ENCODE measurements at regions not wholly inside any gene's neighbourhood (a gene's known extent, or its start where the extent isn't known, plus 50 kb on each side); places are given as distances from the start of the nearest gene placed in this dataset.
A peak's percentile ranks its signal among the peaks of the same experiment; 100 is the strongest.

- no peak overlapping the region for H3K27ac Mint-ChIP-seq
- WGBS (ENCODE audit: insufficient coverage): 75% methylated on average over 8 of the region's 8 CpGs
- H3K36me3 ChIP-seq (ENCODE audit: control insufficient read depth, insufficient read depth, low read length): no peaks in the 10 kb centered on the region
- H3K4me3 Mint-ChIP-seq: no peak overlapping the region
- DNase-seq: no peak
- peaks cover 4 to 6% of the 10 kb centered on the region in 2 donors for H3K27me3 Mint-ChIP-seq (ENCODE audit: low read depth in 2 of 2)
- H3K4me3 ChIP-seq (ENCODE audit: low read length): no peak overlapping the region
- intact Hi-C loops (cut with micrococcal nuclease): no loop called here
- H3K9me3 Mint-ChIP-seq: no peaks in the 10 kb centered on the region
- H3K36me3 Mint-ChIP-seq: no peaks in the 10 kb centered on the region
- no peak for TF ChIP-seq CTCF (IDR thresholded peaks at IDR 0.05)
- H3K27ac ChIP-seq (ENCODE audit: low read length): no peak overlapping the region
- no peaks in the 10 kb centered on the region for H3K9me3 ChIP-seq (ENCODE audit: control insufficient read depth, insufficient read depth, low read length)
- ATAC-seq: no peak
- no peaks in the 10 kb centered on the region for H3K4me1 Mint-ChIP-seq
- H3K27me3 ChIP-seq (ENCODE audit: control insufficient read depth, insufficient read depth, low read length): no peaks in the 10 kb centered on the region
- H3K4me1 ChIP-seq (ENCODE audit: control insufficient read depth, insufficient read depth, low read length): no peaks in the 10 kb centered on the region
These were observed 219.9 kb downstream of the CCNG2 start for GRCh38 chr4:77376788-77377460.

- H3K27ac ChIP-seq (ENCODE audit: low read length): no peak overlapping the region
- no peaks in the 10 kb centered on the region for H3K27me3 ChIP-seq (ENCODE audit: control insufficient read depth, insufficient read depth, low read length)
- Mint-ChIP-seq H3K4me1 (no peaks in the 10 kb centered on the region), H3K27ac (no peak overlapping the region), H3K9me3 (no peaks in the 10 kb centered on the region), H3K4me3 (no peak overlapping the region), H3K27me3 (ENCODE audit: low read depth in 2 of 2) (peaks cover 0 to 6% of the 10 kb centered on the region in 2 donors), H3K36me3 (no peaks in the 10 kb centered on the region)
- H3K36me3 ChIP-seq (ENCODE audit: control insufficient read depth, insufficient read depth, low read length): no peaks in the 10 kb centered on the region
- H3K9me3 ChIP-seq (ENCODE audit: control insufficient read depth, insufficient read depth, low read length): no peaks in the 10 kb centered on the region
- ATAC-seq (no peak), DNase-seq (no peak)
- intact Hi-C loops (cut with micrococcal nuclease): no loop called here
- no peaks in the 10 kb centered on the region for H3K4me1 ChIP-seq (ENCODE audit: control insufficient read depth, insufficient read depth, low read length)
- TF ChIP-seq CTCF (IDR thresholded peaks at IDR 0.05): no peak
- H3K4me3 ChIP-seq (ENCODE audit: low read length): no peak overlapping the region
These were observed 221.5 kb upstream of the CXCL13 start for GRCh38 chr4:77384094-77384493.

- 12% methylated on average over 4 of the region's 4 CpGs for WGBS (ENCODE audit: insufficient coverage)
- ATAC-seq: peak in 2 of 3 donors; percentile 58 to 70
These were observed 220.3 kb upstream of the CXCL13 start for GRCh38 chr4:77385124-77385969.

More at GRCh38 chr4:77385124-77385969, 220.3 kb upstream of the CXCL13 start:
- Mint-ChIP-seq H3K27ac (no peak overlapping the region), H3K4me1 (no peaks in the 10 kb centered on the region), H3K36me3 (no peaks in the 10 kb centered on the region), H3K9me3 (no peaks in the 10 kb centered on the region), H3K4me3 (no peak overlapping the region), H3K27me3 (ENCODE audit: low read depth in 2 of 2) (no peaks in the 10 kb centered on the region)
- TF ChIP-seq CTCF (IDR thresholded peaks at IDR 0.05): peak; percentile 64
- H3K27me3 ChIP-seq (ENCODE audit: control insufficient read depth, insufficient read depth, low read length): no peaks in the 10 kb centered on the region
- no peak overlapping the region for H3K4me3 ChIP-seq (ENCODE audit: low read length)
- H3K36me3 ChIP-seq (ENCODE audit: control insufficient read depth, insufficient read depth, low read length): no peaks in the 10 kb centered on the region
- H3K27ac ChIP-seq (ENCODE audit: low read length): no peak overlapping the region
- no peaks in the 10 kb centered on the region for H3K9me3 ChIP-seq (ENCODE audit: control insufficient read depth, insufficient read depth, low read length)
- DNase-seq: peak; percentile 18 to 73
- intact Hi-C loops (cut with micrococcal nuclease): loop anchor here (1.0 to 5.0 kb wide), 2 partner anchors 216 to 232 kb away; no protein-coding TSS in a partner anchor
- H3K4me1 ChIP-seq (ENCODE audit: control insufficient read depth, insufficient read depth, low read length): no peaks in the 10 kb centered on the region

All from natural killer cell (primary cell).